HepG2 (cell line): ENCODE measurements at regions not wholly inside any gene's neighbourhood (a gene's known extent, or its start where the extent isn't known, plus 50 kb on each side); places are given as distances from the start of the nearest gene placed in this dataset.

ENCODE experiments used
- AGO2 ChIP-seq: fragments of 200-400 bp; formaldehyde crosslinking; optimal IDR thresholded peaks from 2 replicates; pipeline ENCODE3; 2017; ENCODE audit warnings: mild to moderate bottlenecking, low read depth, low read length, moderate library complexity
- BATF2 ChIP-seq: sonication (generic); formaldehyde crosslinking; IDR thresholded peaks from 2 replicates; pipeline ENCODE4 v1.8.0; 2022; ENCODE audit warnings: mild to moderate bottlenecking, missing genetic modification reagents, moderate library complexity
- CENPBD1 ChIP-seq: sonication (generic); formaldehyde crosslinking; IDR thresholded peaks from 2 replicates; pipeline ENCODE4 v1.8.0; 2022; ENCODE audit warnings: missing genetic modification reagents, low read depth, mild to moderate bottlenecking, borderline replicate concordance
- ELF4 ChIP-seq: sonication (generic); formaldehyde crosslinking; IDR thresholded peaks from 2 replicates; pipeline ENCODE4 v1.5.0; 2020; ENCODE audit warnings: missing genetic modification reagents, mild to moderate bottlenecking, moderate library complexity, borderline replicate concordance
- FOXC1 ChIP-seq: sonication (generic); formaldehyde crosslinking; IDR thresholded peaks from 2 replicates; pipeline ENCODE4 v1.8.0; 2022; ENCODE audit warnings: mild to moderate bottlenecking, missing genetic modification reagents, borderline replicate concordance
- FOXO1 ChIP-seq: sonication (generic); formaldehyde crosslinking; IDR thresholded peaks from 2 replicates; pipeline ENCODE4 v1.4.0; 2020; ENCODE audit warnings: missing genetic modification reagents
- GATA4 ChIP-seq: sonication (generic); IDR thresholded peaks from 2 replicates; pipeline ENCODE4 v1.6.1; 2016; ENCODE audit warnings: antibody characterized with exemption, low read depth, borderline replicate concordance
- MATR3 ChIP-seq: sonication (generic); formaldehyde crosslinking; IDR thresholded peaks from 2 replicates; pipeline ENCODE4 v1.4.0; 2020; ENCODE audit warnings: missing genetic modification reagents
- WIZ ChIP-seq: sonication (generic); formaldehyde crosslinking; IDR thresholded peaks from 2 replicates; pipeline ENCODE4 v1.5.1; 2020; ENCODE audit warnings: mild to moderate bottlenecking, missing genetic modification reagents
- ZBTB1 ChIP-seq: sonication (generic); formaldehyde crosslinking; IDR thresholded peaks from 2 replicates; pipeline ENCODE4 v1.4.0; 2020; ENCODE audit warnings: missing genetic modification reagents, borderline replicate concordance
- ZBTB38 ChIP-seq: sonication (generic); formaldehyde crosslinking; IDR thresholded peaks from 2 replicates; pipeline ENCODE4 v1.5.1; 2020; ENCODE audit warnings: mild to moderate bottlenecking, missing genetic modification reagents
- ZBTB8A ChIP-seq: sonication (generic); formaldehyde crosslinking; IDR thresholded peaks from 2 replicates; pipeline ENCODE4 v1.4.0; 2020; ENCODE audit warnings: mild to moderate bottlenecking, low read depth, missing genetic modification reagents, borderline replicate concordance
- ZMYM4 ChIP-seq: sonication (generic); formaldehyde crosslinking; IDR thresholded peaks from 2 replicates; pipeline ENCODE4 v1.8.1; 2023; ENCODE audit warnings: mild to moderate bottlenecking, missing genetic modification reagents
- ZNF20 ChIP-seq: sonication (generic); formaldehyde crosslinking; IDR thresholded peaks from 2 replicates; pipeline ENCODE4 v1.4.0; 2020; ENCODE audit warnings: mild to moderate bottlenecking, moderate library complexity, missing genetic modification reagents
- ZNF33B ChIP-seq: sonication (generic); formaldehyde crosslinking; IDR thresholded peaks from 2 replicates; pipeline ENCODE4 v1.5.1; 2020; ENCODE audit warnings: mild to moderate bottlenecking, missing genetic modification reagents
- ZNF607 ChIP-seq: sonication (generic); formaldehyde crosslinking; IDR thresholded peaks from 2 replicates; pipeline ENCODE4 v1.5.1; 2020; ENCODE audit warnings: missing genetic modification reagents, mild to moderate bottlenecking, borderline replicate concordance
- ZNF619 ChIP-seq: sonication (generic); formaldehyde crosslinking; IDR thresholded peaks from 2 replicates; pipeline ENCODE4 v1.4.0; 2020; ENCODE audit warnings: mild to moderate bottlenecking, missing genetic modification reagents
- ZNF883 ChIP-seq: sonication (generic); formaldehyde crosslinking; IDR thresholded peaks from 2 replicates; pipeline ENCODE4 v1.5.1; 2020; ENCODE audit warnings: mild to moderate bottlenecking, missing genetic modification reagents; ENCODE audit errors: not compliant biosample characterization
- ZSCAN12 ChIP-seq: sonication (generic); formaldehyde crosslinking; IDR thresholded peaks from 2 replicates; pipeline ENCODE4 v1.9.0; 2021; ENCODE audit warnings: mild to moderate bottlenecking, missing genetic modification reagents
- TF ChIP-seq, protein P1 (sequence below): sonication (generic); formaldehyde crosslinking; IDR thresholded peaks from 2 replicates; pipeline ENCODE4 v1.9.0; 2022; ENCODE audit warnings: low read depth, missing genetic modification reagents
- TF ChIP-seq, protein P2 (sequence below): sonication (generic); formaldehyde crosslinking; IDR thresholded peaks from one replicate; pipeline ENCODE4 v1.5.1; 2020; ENCODE audit warnings: mild to moderate bottlenecking, missing genetic modification reagents; ENCODE audit errors: not compliant biosample characterization

- TF ChIP-seq, protein P1, sequence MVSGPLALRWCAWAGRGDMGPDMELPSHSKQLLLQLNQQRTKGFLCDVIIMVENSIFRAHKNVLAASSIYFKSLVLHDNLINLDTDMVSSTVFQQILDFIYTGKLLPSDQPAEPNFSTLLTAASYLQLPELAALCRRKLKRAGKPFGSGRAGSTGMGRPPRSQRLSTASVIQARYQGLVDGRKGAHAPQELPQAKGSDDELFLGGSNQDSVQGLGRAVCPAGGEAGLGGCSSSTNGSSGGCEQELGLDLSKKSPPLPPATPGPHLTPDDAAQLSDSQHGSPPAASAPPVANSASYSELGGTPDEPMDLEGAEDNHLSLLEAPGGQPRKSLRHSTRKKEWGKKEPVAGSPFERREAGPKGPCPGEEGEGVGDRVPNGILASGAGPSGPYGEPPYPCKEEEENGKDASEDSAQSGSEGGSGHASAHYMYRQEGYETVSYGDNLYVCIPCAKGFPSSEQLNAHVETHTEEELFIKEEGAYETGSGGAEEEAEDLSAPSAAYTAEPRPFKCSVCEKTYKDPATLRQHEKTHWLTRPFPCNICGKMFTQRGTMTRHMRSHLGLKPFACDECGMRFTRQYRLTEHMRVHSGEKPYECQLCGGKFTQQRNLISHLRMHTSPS: no peak
- TF ChIP-seq ZNF20: no peak
- peak; percentile 48; the same call in 1 of the 2 replicates for TF ChIP-seq FOXO1 (CRISPR knock-in tag)
- no peak for TF ChIP-seq ZSCAN12
- TF ChIP-seq GATA4: peak; percentile 76; the same call in 1 of the 2 replicates
- no peak for TF ChIP-seq ELF4 (CRISPR knock-in tag)
- TF ChIP-seq ZMYM4 (CRISPR knock-in tag): peak; percentile 25; the same call in 1 of the 2 replicates
- no peak for TF ChIP-seq ZNF883 (CRISPR knock-in tag)
- no peak for TF ChIP-seq CENPBD1 (CRISPR knock-in tag)
- no peak for TF ChIP-seq ZNF619 (CRISPR knock-in tag)
- no peak for TF ChIP-seq WIZ (CRISPR knock-in tag)
- TF ChIP-seq AGO2: no peak
- no peak for TF ChIP-seq ZBTB1 (CRISPR knock-in tag)
- TF ChIP-seq, protein P2, sequence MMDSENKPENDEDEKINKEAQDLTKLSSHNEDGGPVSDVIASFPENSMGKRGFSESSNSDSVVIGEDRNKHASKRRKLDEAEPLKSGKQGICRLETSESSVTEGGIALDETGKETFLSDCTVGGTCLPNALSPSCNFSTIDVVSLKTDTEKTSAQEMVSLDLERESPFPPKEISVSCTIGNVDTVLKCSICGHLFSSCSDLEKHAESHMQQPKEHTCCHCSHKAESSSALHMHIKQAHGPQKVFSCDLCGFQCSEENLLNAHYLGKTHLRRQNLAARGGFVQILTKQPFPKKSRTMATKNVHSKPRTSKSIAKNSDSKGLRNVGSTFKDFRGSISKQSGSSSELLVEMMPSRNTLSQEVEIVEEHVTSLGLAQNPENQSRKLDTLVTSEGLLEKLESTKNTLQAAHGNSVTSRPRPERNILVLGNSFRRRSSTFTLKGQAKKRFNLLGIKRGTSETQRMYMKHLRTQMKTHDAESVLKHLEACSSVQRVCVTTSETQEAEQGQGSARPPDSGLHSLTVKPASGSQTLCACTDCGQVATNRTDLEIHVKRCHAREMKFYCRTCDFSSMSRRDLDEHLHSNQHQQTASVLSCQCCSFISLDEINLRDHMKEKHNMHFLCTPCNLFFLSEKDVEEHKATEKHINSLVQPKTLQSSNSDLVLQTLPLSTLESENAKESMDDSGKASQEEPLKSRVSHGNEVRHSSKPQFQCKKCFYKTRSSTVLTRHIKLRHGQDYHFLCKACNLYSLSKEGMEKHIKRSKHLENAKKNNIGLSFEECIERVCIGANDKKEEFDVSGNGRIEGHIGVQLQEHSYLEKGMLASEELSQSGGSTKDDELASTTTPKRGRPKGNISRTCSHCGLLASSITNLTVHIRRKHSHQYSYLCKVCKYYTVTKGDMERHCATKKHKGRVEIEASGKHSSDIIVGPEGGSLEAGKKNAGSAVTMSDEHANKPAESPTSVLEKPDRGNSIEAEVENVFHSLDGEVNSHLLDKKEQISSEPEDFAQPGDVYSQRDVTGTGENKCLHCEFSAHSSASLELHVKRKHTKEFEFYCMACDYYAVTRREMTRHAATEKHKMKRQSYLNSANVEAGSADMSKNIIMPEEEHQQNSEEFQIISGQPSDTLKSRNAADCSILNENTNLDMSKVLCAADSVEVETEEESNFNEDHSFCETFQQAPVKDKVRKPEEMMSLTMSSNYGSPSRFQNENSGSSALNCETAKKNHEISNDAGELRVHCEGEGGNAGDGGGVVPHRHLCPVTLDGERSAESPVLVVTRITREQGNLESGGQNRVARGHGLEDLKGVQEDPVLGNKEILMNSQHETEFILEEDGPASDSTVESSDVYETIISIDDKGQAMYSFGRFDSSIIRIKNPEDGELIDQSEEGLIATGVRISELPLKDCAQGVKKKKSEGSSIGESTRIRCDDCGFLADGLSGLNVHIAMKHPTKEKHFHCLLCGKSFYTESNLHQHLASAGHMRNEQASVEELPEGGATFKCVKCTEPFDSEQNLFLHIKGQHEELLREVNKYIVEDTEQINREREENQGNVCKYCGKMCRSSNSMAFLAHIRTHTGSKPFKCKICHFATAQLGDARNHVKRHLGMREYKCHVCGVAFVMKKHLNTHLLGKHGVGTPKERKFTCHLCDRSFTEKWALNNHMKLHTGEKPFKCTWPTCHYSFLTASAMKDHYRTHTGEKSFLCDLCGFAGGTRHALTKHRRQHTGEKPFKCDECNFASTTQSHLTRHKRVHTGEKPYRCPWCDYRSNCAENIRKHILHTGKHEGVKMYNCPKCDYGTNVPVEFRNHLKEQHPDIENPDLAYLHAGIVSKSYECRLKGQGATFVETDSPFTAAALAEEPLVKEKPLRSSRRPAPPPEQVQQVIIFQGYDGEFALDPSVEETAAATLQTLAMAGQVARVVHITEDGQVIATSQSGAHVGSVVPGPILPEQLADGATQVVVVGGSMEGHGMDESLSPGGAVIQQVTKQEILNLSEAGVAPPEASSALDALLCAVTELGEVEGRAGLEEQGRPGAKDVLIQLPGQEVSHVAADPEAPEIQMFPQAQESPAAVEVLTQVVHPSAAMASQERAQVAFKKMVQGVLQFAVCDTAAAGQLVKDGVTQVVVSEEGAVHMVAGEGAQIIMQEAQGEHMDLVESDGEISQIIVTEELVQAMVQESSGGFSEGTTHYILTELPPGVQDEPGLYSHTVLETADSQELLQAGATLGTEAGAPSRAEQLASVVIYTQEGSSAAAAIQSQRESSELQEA (CRISPR knock-in tag): no peak
- no peak for TF ChIP-seq MATR3 (CRISPR knock-in tag)
- TF ChIP-seq ZBTB38 (CRISPR knock-in tag): no peak
- no peak for TF ChIP-seq BATF2 (CRISPR knock-in tag)
- TF ChIP-seq ZNF607 (CRISPR knock-in tag): no peak
- no peak for TF ChIP-seq FOXC1 (CRISPR knock-in tag)
- TF ChIP-seq ZBTB8A: no peak
- TF ChIP-seq ZNF33B (CRISPR knock-in tag): no peak
Measured at GRCh38 chr1:213733705-213734104, 254.1 kb upstream of the PROX1 start (continued).
